Fibroblast of lung (primary cell): ENCODE measurements at regions not wholly inside any gene's neighbourhood (a gene's known extent, or its start where the extent isn't known, plus 50 kb on each side); places are given as distances from the start of the nearest gene placed in this dataset.

Source experiments
- CTCF ChIP-seq, 2 donors: IDR thresholded peaks in 1 of 2; conservative IDR thresholded peaks in 1 of 2; 1 replicate in 1 of 2; 2 replicates in 1 of 2; pipeline ENCODE4 v1.5.1; 2011 to 2012; ENCODE audit warnings: low read length in 2 of 2, control low read depth in 1 of 2, inconsistent platforms in 1 of 2, low read depth in 1 of 2, mild to moderate bottlenecking in 1 of 2
- EZH2 ChIP-seq: IDR thresholded peaks from 2 replicates; pipeline ENCODE4 v1.5.1; 2012; ENCODE audit warnings: low read length, control low read depth, mild to moderate bottlenecking; ENCODE audit errors: missing control alignments

DNA sequence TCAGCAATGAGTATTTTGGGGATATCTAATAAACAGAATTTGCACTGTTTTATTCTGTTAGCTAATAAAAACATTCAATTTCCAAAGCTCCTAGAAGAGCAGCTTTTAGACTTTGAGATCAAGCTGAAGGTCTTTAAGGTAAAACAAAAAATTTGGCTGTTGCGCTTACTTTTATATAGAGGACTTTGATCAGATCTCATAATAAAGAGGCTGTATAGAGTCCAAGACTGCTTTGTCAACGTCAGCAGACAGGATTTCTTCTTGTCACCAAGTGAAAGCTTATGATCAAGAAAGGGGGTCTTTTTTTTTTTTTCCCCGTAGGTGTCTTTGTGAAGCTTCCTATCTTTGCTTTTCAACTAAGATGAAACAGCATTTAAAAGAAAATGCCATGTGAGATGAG is 556.5 kb upstream of the SLC35B3 start:
- TF ChIP-seq CTCF (conservative IDR thresholded peaks at IDR 0.05 in 1 of 2, IDR thresholded peaks at IDR 0.05 in 1 of 2; ENCODE audit: low read depth in 1 of 2, low read length in 2 of 2) (no peak), EZH2 (no peak)
